ENCODE measurements at regions not wholly inside any gene's neighbourhood (a gene's known extent, or its start where the extent isn't known, plus 50 kb on each side); places are given as distances from the start of the nearest gene placed in this dataset.

GRCh38 chr2:898319-898718 is 52.3 kb upstream of the SNTG2 start:
- no peaks in the 10 kb centered on the region for H3K27me3 ChIP-seq (ENCODE audit: low read depth)
- in situ Hi-C loops (cut with MboI; ENCODE audit: low sequenced_read_pairs) = no loop called here
- H3K4me1 ChIP-seq = no peaks in the 10 kb centered on the region
- H3K4me3 ChIP-seq = no peak overlapping the region
- no peaks in the 10 kb centered on the region for H3K36me3 ChIP-seq (replicated peaks)
- no peaks in the 10 kb centered on the region for H3K9me3 ChIP-seq
- peak; percentile 16 to 26 for DNase-seq (ENCODE audit: low spot score in 2 of 2)

- H3K9me3 ChIP-seq = no peaks in the 10 kb centered on the region
- DNase-seq (ENCODE audit: low spot score in 2 of 2) = no peak
- H3K4me3 ChIP-seq = no peak overlapping the region
- H3K27me3 ChIP-seq (ENCODE audit: low read depth) = no peaks in the 10 kb centered on the region
- in situ Hi-C loops (cut with MboI; ENCODE audit: low sequenced_read_pairs) = no loop called here
- no peaks in the 10 kb centered on the region for H3K36me3 ChIP-seq (replicated peaks)
- no peaks in the 10 kb centered on the region for H3K4me1 ChIP-seq
Observed at GRCh38 chr2:897091-897490, 53.6 kb upstream of the SNTG2 start.

GRCh38 chr2:893311-893710 is 57.3 kb upstream of the SNTG2 start:
- in situ Hi-C loops (cut with MboI; ENCODE audit: low sequenced_read_pairs) = no loop called here
- H3K27me3 ChIP-seq (ENCODE audit: low read depth) = no peaks in the 10 kb centered on the region
- H3K9me3 ChIP-seq = no peaks in the 10 kb centered on the region
- no peaks in the 10 kb centered on the region for H3K36me3 ChIP-seq (replicated peaks)
- H3K4me3 ChIP-seq = no peak overlapping the region
- DNase-seq (ENCODE audit: low spot score in 2 of 2) = peak; percentile 23 to 86
- no peaks in the 10 kb centered on the region for H3K4me1 ChIP-seq

- Histone ChIP-seq H3K9me3 (no peaks in the 10 kb centered on the region), H3K4me3 (no peak overlapping the region), H3K27me3 (ENCODE audit: low read depth) (no peaks in the 10 kb centered on the region), H3K4me1 (no peaks in the 10 kb centered on the region), H3K36me3 (replicated peaks) (no peaks in the 10 kb centered on the region)
- no peak for DNase-seq (ENCODE audit: low spot score in 2 of 2)
- in situ Hi-C loops (cut with MboI; ENCODE audit: low sequenced_read_pairs) = no loop called here
Observed at GRCh38 chr2:892892-893291, 57.8 kb upstream of the SNTG2 start.

- in situ Hi-C loops (cut with MboI; ENCODE audit: low sequenced_read_pairs) = no loop called here
- no peak for DNase-seq (ENCODE audit: low spot score in 2 of 2)
- no peaks in the 10 kb centered on the region for H3K27me3 ChIP-seq (ENCODE audit: low read depth)
- H3K4me1 ChIP-seq = no peaks in the 10 kb centered on the region
- H3K9me3 ChIP-seq = no peaks in the 10 kb centered on the region
- H3K4me3 ChIP-seq = no peak overlapping the region
- H3K36me3 ChIP-seq (replicated peaks) = no peaks in the 10 kb centered on the region
Observed at GRCh38 chr2:892401-892800, 58.2 kb upstream of the SNTG2 start.

GRCh38 chr2:891734-892133 is 58.9 kb upstream of the SNTG2 start:
- no peak for DNase-seq (ENCODE audit: low spot score in 2 of 2)
- no peaks in the 10 kb centered on the region for H3K4me1 ChIP-seq
- no peaks in the 10 kb centered on the region for H3K9me3 ChIP-seq
- no peaks in the 10 kb centered on the region for H3K36me3 ChIP-seq (replicated peaks)
- in situ Hi-C loops (cut with MboI; ENCODE audit: low sequenced_read_pairs) = no loop called here
- H3K4me3 ChIP-seq = no peak overlapping the region
- H3K27me3 ChIP-seq (ENCODE audit: low read depth) = no peaks in the 10 kb centered on the region

- Histone ChIP-seq H3K4me1 (no peaks in the 10 kb centered on the region), H3K9me3 (no peaks in the 10 kb centered on the region), H3K27me3 (ENCODE audit: low read depth) (no peaks in the 10 kb centered on the region), H3K36me3 (replicated peaks) (no peaks in the 10 kb centered on the region), H3K4me3 (no peak overlapping the region)
- DNase-seq (ENCODE audit: low spot score in 2 of 2) = no peak
- in situ Hi-C loops (cut with MboI; ENCODE audit: low sequenced_read_pairs) = no loop called here
Observed at GRCh38 chr2:890791-891190, 59.9 kb upstream of the SNTG2 start.

GRCh38 chr2:890214-890613 is 60.4 kb upstream of the SNTG2 start:
- in situ Hi-C loops (cut with MboI; ENCODE audit: low sequenced_read_pairs) = no loop called here
- Histone ChIP-seq H3K4me1 (no peaks in the 10 kb centered on the region), H3K9me3 (no peaks in the 10 kb centered on the region), H3K27me3 (ENCODE audit: low read depth) (no peaks in the 10 kb centered on the region), H3K36me3 (replicated peaks) (no peaks in the 10 kb centered on the region), H3K4me3 (no peak overlapping the region)
- DNase-seq (ENCODE audit: low spot score in 2 of 2) = no peak

- in situ Hi-C loops (cut with MboI; ENCODE audit: low sequenced_read_pairs) = no loop called here
- DNase-seq (ENCODE audit: low spot score in 2 of 2) = no peak
- H3K9me3 ChIP-seq = no peaks in the 10 kb centered on the region
- H3K36me3 ChIP-seq (replicated peaks) = no peaks in the 10 kb centered on the region
- no peaks in the 10 kb centered on the region; the same call in 1 of the 2 replicates for H3K27me3 ChIP-seq (ENCODE audit: low read depth)
- H3K4me1 ChIP-seq = no peaks in the 10 kb centered on the region
- H3K4me3 ChIP-seq = no peak overlapping the region
Observed at GRCh38 chr2:888906-889566, 61.6 kb upstream of the SNTG2 start.

- in situ Hi-C loops (cut with MboI; ENCODE audit: low sequenced_read_pairs) = no loop called here
- Histone ChIP-seq H3K36me3 (replicated peaks) (no peaks in the 10 kb centered on the region), H3K4me1 (no peaks in the 10 kb centered on the region), H3K27me3 (ENCODE audit: low read depth) (peaks cover 6% of the 10 kb centered on the region; the same call in 1 of the 2 replicates), H3K4me3 (no peak overlapping the region), H3K9me3 (no peaks in the 10 kb centered on the region)
- no peak for DNase-seq (ENCODE audit: low spot score in 2 of 2)
Observed at GRCh38 chr2:888211-888801, 62.3 kb upstream of the SNTG2 start.

GRCh38 chr2:887639-888038 is 63.0 kb upstream of the SNTG2 start:
- DNase-seq (ENCODE audit: low spot score in 2 of 2) = no peak
- no peak overlapping the region for H3K4me3 ChIP-seq
- no peaks in the 10 kb centered on the region for H3K9me3 ChIP-seq
- no peaks in the 10 kb centered on the region for H3K4me1 ChIP-seq
- H3K27me3 ChIP-seq (ENCODE audit: low read depth) = peaks cover 9% of the 10 kb centered on the region; the same call in 1 of the 2 replicates
- no peaks in the 10 kb centered on the region for H3K36me3 ChIP-seq (replicated peaks)
- in situ Hi-C loops (cut with MboI; ENCODE audit: low sequenced_read_pairs) = no loop called here

- in situ Hi-C loops (cut with MboI; ENCODE audit: low sequenced_read_pairs) = no loop called here
- H3K36me3 ChIP-seq (replicated peaks) = no peaks in the 10 kb centered on the region
- peaks cover 11% of the 10 kb centered on the region for H3K27me3 ChIP-seq (ENCODE audit: low read depth)
Observed at GRCh38 chr2:886072-887022, 64.3 kb upstream of the SNTG2 start.

GRCh38 chr2:885230-886071 is 65.2 kb upstream of the SNTG2 start:
- Histone ChIP-seq H3K4me3 (no peak overlapping the region), H3K27me3 (ENCODE audit: low read depth) (peaks cover 11% of the 10 kb centered on the region), H3K36me3 (replicated peaks) (no peaks in the 10 kb centered on the region), H3K4me1 (no peaks in the 10 kb centered on the region), H3K9me3 (no peaks in the 10 kb centered on the region)
- DNase-seq (ENCODE audit: low spot score in 2 of 2) = no peak
- in situ Hi-C loops (cut with MboI; ENCODE audit: low sequenced_read_pairs) = no loop called here

More at GRCh38 chr2:886072-887022, 64.3 kb upstream of the SNTG2 start:
- H3K4me1 ChIP-seq = no peaks in the 10 kb centered on the region
- no peak for DNase-seq (ENCODE audit: low spot score in 2 of 2)
- H3K4me3 ChIP-seq = no peak overlapping the region
- H3K9me3 ChIP-seq = no peaks in the 10 kb centered on the region

All from HAP-1 (cell line).